HG03439 (cell line): ENCODE measurements at regions not wholly inside any gene's neighbourhood (a gene's known extent, or its start where the extent isn't known, plus 50 kb on each side); places are given as distances from the start of the nearest gene placed in this dataset.
"Not testable (repeated sequence)": the region's sequence is repeated elsewhere in the genome, so short reads cannot be mapped to it uniquely, and the experiment has no call there.

ENCODE experiments used
- ATAC-seq: cut with Tn5 transposase; IDR thresholded peaks from one replicate; pipeline ENCODE4 v1.9.1; 2021; ENCODE audit warnings: mild to moderate bottlenecking, moderate library complexity; ENCODE audit not compliant: unreplicated experiment

DNA sequence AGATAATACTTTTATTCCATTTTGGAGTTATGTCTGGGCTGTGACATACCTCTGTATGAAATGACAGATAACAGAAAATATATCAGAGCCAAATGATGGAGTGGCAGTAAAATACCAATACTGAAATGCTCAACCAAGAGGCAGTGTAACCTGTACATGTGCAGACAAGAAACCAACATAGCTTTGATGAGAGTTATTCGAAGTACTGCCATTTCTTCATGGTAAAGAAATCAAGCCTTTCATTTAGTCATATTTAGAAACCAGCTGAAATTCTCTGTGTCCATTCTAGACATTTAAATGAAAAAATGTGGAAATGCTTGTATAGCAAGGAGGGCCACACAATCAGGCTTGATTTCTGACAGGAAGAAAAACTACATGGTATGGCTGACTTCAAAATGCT is 127.1 kb upstream of the PTPRZ1 start:
- no peak for ATAC-seq

- no peak for ATAC-seq
Observed at GRCh38 chr7:121744877-121745276, 128.1 kb upstream of the PTPRZ1 start.

GRCh38 chr7:121744319-121744718 is 128.6 kb upstream of the PTPRZ1 start:
- ATAC-seq = no peak

GRCh38 chr7:121741896-121742295 is 131.1 kb upstream of the PTPRZ1 start:
- ATAC-seq = no peak

GRCh38 chr7:121739465-121739864 is 133.5 kb upstream of the PTPRZ1 start:
- no peak for ATAC-seq

DNA sequence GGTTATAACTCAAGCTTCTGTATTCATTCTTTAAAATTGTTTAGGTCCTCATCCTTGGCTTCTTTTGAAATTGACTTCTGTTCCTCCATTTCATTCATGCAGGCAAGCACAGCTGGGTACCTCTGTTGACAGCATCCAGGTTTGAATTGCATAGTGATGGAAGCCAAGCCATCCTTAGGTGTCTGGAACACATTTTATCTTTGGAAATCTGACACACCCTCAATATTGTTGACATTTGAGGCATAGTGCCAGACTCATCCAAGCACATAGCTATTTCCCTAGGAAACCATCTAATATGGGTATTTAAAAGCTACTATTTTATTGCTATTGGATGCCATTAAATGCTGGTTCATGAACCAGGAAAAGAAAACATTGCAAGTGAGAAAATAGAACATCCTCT is 142.1 kb upstream of the PTPRZ1 start:
- ATAC-seq = no peak

- no peak for ATAC-seq
Observed at GRCh38 chr7:121714559-121715303, 158.2 kb upstream of the PTPRZ1 start.

DNA sequence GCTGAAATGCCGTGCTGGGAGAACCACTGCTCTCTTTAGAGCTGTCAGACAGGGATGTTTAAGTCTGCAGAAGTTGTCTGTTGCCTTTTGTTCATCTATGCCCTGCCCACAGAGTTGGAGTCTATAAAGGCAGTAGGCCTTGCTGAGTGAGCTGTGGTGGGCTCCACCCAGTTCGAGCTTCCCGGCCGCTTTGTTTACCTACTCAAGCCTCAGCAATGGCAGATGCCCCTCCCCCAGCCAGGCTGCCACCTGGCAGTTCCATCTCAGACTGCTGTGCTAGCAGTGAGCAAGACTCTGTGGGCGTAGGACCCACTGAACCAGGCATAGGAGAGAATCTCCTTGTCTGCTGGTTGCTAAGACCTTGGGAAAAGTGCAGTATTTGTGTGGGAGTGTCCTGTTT is 160.0 kb upstream of the PTPRZ1 start:
- ATAC-seq = not testable (repeated sequence)

DNA sequence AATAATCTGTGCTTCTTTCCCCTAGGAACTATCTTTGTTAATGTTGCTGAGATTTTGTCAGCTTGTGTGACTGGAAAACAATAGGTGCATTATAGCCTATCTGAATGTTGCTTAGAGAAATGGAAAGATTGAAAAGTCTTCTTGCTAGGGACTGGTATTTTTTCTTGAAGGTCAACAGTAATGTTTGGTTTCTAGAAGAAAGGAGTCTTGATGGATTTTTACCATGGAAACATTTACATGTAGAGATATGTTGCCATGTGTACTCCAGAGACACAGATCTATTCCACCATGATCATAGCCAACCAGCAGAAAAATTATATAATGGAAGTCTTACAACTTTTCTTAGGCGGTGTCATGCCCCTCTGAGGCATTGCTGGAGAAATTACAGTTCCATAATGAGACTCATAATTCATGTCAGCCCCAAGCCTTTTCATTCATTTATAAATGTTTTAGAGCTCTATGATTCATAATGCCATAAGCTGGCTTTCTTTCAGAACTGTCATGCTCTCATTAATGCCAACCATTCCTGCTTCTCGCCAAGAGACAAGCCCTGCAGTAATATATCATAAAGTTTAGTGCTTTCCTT is 175.1 kb upstream of the PTPRZ1 start:
- ATAC-seq = no peak

- no peak for ATAC-seq
Observed at GRCh38 chr7:121696954-121697353, 176.0 kb upstream of the PTPRZ1 start.

DNA sequence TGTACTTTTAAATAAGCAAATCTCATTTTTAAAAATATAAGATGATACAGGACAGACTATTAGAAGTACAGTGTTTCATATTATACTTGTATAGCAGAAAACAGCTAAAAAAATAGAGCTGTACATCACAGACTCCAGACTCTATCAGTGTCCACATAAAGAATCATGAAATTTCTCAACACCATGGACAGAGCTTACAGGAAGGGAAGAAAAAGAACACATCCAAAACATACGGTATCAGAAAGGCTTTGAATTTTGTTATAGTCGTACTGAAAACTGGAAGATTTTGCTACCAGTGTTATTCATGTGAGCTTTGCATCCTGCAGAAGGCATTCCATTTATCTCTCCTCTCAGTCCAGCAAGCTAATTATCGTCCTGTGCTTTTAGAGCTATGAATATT is 183.2 kb upstream of the PTPRZ1 start:
- no peak for ATAC-seq

- ATAC-seq = no peak
Observed at GRCh38 chr7:121681700-121682099, 191.3 kb upstream of the PTPRZ1 start.

- no peak for ATAC-seq
Observed at GRCh38 chr7:121676168-121676567, 196.8 kb upstream of the PTPRZ1 start.

- ATAC-seq = not testable (repeated sequence)
Observed at GRCh38 chr7:121674455-121674854, 198.5 kb upstream of the PTPRZ1 start.

DNA sequence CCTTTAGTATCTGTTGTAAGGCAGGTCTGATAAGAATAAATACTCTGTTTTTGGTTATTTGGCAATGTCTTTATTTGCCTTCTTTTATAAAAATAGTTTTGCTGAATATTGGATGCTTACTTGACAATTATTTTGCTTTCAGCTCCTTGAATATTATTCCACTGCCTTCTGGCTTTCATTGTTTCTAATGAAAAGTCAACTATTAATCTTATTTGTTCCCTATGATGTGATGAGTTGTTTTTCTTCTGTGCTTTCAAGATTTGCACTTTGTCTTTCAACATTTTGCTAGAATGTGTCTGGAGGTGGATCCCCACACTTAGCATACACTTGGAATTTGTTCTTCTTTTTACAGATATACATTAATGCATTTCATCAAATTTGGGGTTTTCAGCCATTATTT is 203.8 kb upstream of the PTPRZ1 start:
- ATAC-seq = no peak

- no peak for ATAC-seq
Observed at GRCh38 chr7:121666306-121666705, 206.7 kb upstream of the PTPRZ1 start.

DNA sequence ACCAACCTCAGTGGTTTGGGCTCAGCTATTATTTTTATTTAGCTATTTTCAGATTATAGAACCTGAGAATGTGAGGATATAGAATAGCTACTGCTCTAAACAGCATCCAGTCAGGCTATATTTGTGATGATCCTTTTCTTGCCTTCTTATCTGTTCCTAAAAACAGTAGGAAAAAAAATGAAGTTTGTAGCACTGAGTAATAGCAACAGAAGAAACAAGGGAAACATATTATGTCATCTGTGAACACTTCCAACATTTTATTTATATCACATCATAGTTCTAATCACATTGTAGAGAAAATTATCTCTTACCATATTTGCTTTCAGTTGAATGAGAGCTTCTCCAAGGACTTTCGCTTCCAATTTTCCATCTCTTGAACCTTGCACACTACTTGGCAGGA is 229.6 kb upstream of the PTPRZ1 start:
- no peak for ATAC-seq

GRCh38 chr7:121639705-121640104 is 233.3 kb upstream of the PTPRZ1 start:
- no peak for ATAC-seq

DNA sequence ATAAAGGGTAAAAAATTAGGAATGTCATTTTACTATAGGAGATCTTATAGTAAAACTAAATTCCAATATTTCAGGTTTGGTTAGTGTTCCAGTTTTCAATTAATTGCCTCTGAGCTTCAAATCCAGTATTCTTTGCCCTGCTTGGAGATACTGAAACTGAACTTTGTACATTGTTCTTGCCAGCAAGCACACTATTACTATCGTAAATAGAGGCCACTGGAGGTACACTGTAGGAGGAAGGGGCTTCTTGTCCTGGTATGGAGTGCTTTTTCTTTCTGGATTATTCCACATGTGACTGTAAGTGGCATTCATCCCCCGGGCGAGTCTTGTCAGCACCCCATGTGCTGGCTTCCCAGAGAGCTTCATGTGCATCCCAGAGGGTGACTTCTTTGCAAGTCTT is 234.7 kb upstream of the PTPRZ1 start:
- ATAC-seq = no peak

- ATAC-seq = no peak
Observed at GRCh38 chr7:121634356-121634755, 238.2 kb upstream of the FAM3C start.

- ATAC-seq = no peak
Observed at GRCh38 chr7:121633186-121633585, 237.1 kb upstream of the FAM3C start.

DNA sequence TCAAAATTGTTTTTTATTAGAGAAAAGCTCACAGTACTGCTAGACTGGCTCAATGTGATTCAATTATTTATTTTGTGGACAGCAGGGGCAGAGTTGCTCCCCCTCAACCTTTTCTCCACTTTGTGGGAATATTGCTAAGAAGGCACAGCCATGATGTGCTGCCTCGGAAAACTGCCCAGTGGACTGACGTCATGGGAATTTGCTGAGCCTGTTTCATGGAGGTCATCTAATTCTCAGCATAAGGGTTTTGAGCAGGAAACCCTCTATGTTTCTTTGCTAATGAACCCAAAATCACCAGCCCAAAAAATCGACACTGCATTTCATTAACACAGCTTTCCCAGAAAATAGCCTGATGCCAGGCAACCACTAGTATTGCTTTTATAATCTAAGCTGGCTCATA is 228.8 kb upstream of the FAM3C start:
- no peak for ATAC-seq
